ENCODE measurements at regions not wholly inside any gene's neighbourhood (a gene's known extent, or its start where the extent isn't known, plus 50 kb on each side); places are given as distances from the start of the nearest gene placed in this dataset.

DNA sequence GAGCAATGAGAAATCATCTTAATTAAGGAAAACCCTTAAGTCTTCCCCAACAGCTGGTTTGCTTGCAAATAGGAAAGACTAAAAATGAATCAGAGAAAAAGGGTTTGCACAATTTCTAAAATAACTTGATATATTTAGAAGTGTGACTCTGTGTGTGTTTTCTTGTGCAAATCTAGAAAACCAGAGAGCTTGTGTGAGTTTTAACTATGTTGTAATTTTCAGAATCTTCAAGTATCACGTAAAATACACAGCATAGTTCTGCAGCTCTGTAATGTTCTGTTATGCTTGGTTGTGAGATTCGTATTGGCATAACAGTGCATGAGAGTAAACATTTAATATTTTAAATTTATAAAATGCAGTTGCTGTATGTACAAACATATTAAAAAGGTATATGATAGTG, 74.7 kb upstream of the GAP43 start:
- TF ChIP-seq CTCF (conservative IDR thresholded peaks at IDR 0.05; ENCODE audit: low read depth, low read length) (no peak), RFX5 (IDR thresholded peaks at IDR 0.05; ENCODE audit: low read depth, low read length) (no peak), ELK1 (IDR thresholded peaks at IDR 0.05; ENCODE audit: borderline replicate concordance, low read depth, low read length) (no peak), POLR2A (IDR thresholded peaks at IDR 0.05; ENCODE audit: low read depth, low read length) (no peak), MXI1 (IDR thresholded peaks at IDR 0.05; ENCODE audit: borderline replicate concordance, low read depth, low read length) (no peak), RAD21 (IDR thresholded peaks at IDR 0.05; ENCODE audit: low read length) (no peak), CEBPB (IDR thresholded peaks at IDR 0.05; ENCODE audit: low read depth, low read length) (no peak), RCOR1 (IDR thresholded peaks at IDR 0.05; ENCODE audit: insufficient replicate concordance, low read length) (no peak), SMC3 (IDR thresholded peaks at IDR 0.05; ENCODE audit: low read depth, low read length) (no peak), MAZ (IDR thresholded peaks at IDR 0.05; ENCODE audit: borderline replicate concordance, low read depth, low read length) (no peak), BHLHE40 (IDR thresholded peaks at IDR 0.05; ENCODE audit: low read depth, low read length) (no peak), MAFK (IDR thresholded peaks at IDR 0.05; ENCODE audit: low read depth, low read length) (no peak)
